Peyer's patch (tissue), 4 donors: ENCODE measurements at regions not wholly inside any gene's neighbourhood (a gene's known extent, or its start where the extent isn't known, plus 50 kb on each side); places are given as distances from the start of the nearest gene placed in this dataset.

Experiments used
- DNase-seq, 3 donors: peaks; one replicate each; pipeline ENCODE4 v3.0.0-alpha.2; 2017 to 2019
- H3K27ac ChIP-seq, 4 donors: fragments of 200-600 bp; sonication (generic); one replicate each; pipeline ENCODE4 v1.5.1; 2016 to 2019
- H3K27me3 ChIP-seq, 2 donors: fragments of 200-600 bp; sonication (generic); one replicate each; pipeline ENCODE4 v1.5.1; 2019
- H3K36me3 ChIP-seq, 3 donors: fragments of 200-600 bp; sonication (generic); one replicate each; pipeline ENCODE4 v1.5.1; 2016 to 2019
- H3K4me1 ChIP-seq, 4 donors: fragments of 200-600 bp; sonication (generic); one replicate each; pipeline ENCODE4 v1.5.1; 2016 to 2019
- H3K4me3 ChIP-seq, 4 donors: fragments of 200-600 bp; sonication (generic); 1 replicate in 3 of 4; 2 replicates in 1 of 4; pipeline ENCODE4 v1.5.1; 2016 to 2019; ENCODE audit warnings: mild to moderate bottlenecking in 1 of 4
- H3K9me3 ChIP-seq, 4 donors: fragments of 200-600 bp; sonication (generic); one replicate each; pipeline ENCODE4 v1.5.1; 2016 to 2019; ENCODE audit warnings: mild to moderate bottlenecking in 1 of 4
- CTCF ChIP-seq, 6 experiments: fragments of 450-650 bp in 4 of 6; fragments of 200-600 bp in 2 of 6; sonication (generic) in 1 of 6; IDR thresholded peaks; one replicate each; pipeline ENCODE4 v1.5.1; 2017 to 2019; ENCODE audit warnings: antibody characterized with exemption in 6 of 6, mild to moderate bottlenecking in 3 of 6, moderate library complexity in 1 of 6
- POLR2A ChIP-seq, 2 donors: fragments of 450-650 bp; IDR thresholded peaks; one replicate each; pipeline ENCODE4 v1.5.1; 2017; ENCODE audit warnings: antibody characterized with exemption in 2 of 2, mild to moderate bottlenecking in 2 of 2, moderate library complexity in 2 of 2

- H3K36me3 ChIP-seq = no peaks in the 10 kb centered on the region
- TF ChIP-seq CTCF (IDR thresholded peaks at IDR 0.05) = no peak
- TF ChIP-seq POLR2A (IDR thresholded peaks at IDR 0.05) = no peak
- DNase-seq = no peak
Measured at GRCh38 chr1:25006770-25007169, 76.7 kb upstream of the RUNX3 start.

GRCh38 chr1:25004355-25004754 lies 74.3 kb upstream of the RUNX3 start:
- Histone ChIP-seq H3K4me1 (no peaks in the 10 kb centered on the region), H3K4me3 (no peak overlapping the region), H3K27ac (no peak overlapping the region), H3K36me3 (no peaks in the 10 kb centered on the region), H3K9me3 (no peaks in the 10 kb centered on the region), H3K27me3 (no peaks in the 10 kb centered on the region)
- no peak for TF ChIP-seq CTCF (IDR thresholded peaks at IDR 0.05)
- TF ChIP-seq POLR2A (IDR thresholded peaks at IDR 0.05) = no peak
- DNase-seq = no peak

More at GRCh38 chr1:25006770-25007169, 76.7 kb upstream of the RUNX3 start:
- Histone ChIP-seq H3K4me3 (no peak overlapping the region), H3K27ac (no peak overlapping the region), H3K4me1 (no peaks in the 10 kb centered on the region), H3K9me3 (no peaks in the 10 kb centered on the region), H3K27me3 (no peaks in the 10 kb centered on the region)

GRCh38 chr1:25003457-25004190 lies 73.5 kb upstream of the RUNX3 start:
- no peak for TF ChIP-seq POLR2A (IDR thresholded peaks at IDR 0.05)
- no peak for TF ChIP-seq CTCF (IDR thresholded peaks at IDR 0.05)
- no peaks in the 10 kb centered on the region for H3K36me3 ChIP-seq
- H3K9me3 ChIP-seq = no peaks in the 10 kb centered on the region
- H3K27ac ChIP-seq = no peak overlapping the region
- no peaks in the 10 kb centered on the region for H3K27me3 ChIP-seq
- DNase-seq = no peak
- no peaks in the 10 kb centered on the region for H3K4me1 ChIP-seq
- no peak overlapping the region for H3K4me3 ChIP-seq

- TF ChIP-seq POLR2A (IDR thresholded peaks at IDR 0.05) (no peak), CTCF (IDR thresholded peaks at IDR 0.05) (no peak)
Measured at GRCh38 chr1:25003000-25003399, 72.9 kb upstream of the RUNX3 start.

GRCh38 chr1:25001125-25001915 lies 71.2 kb upstream of the RUNX3 start:
- no peak for TF ChIP-seq POLR2A (IDR thresholded peaks at IDR 0.05)
- no peak for TF ChIP-seq CTCF (IDR thresholded peaks at IDR 0.05)
- Histone ChIP-seq H3K4me1 (no peaks in the 10 kb centered on the region), H3K9me3 (no peaks in the 10 kb centered on the region), H3K36me3 (no peaks in the 10 kb centered on the region), H3K4me3 (no peak overlapping the region), H3K27ac (no peak overlapping the region), H3K27me3 (no peaks in the 10 kb centered on the region)
- DNase-seq = no peak

More at GRCh38 chr1:25003000-25003399, 72.9 kb upstream of the RUNX3 start:
- Histone ChIP-seq H3K27me3 (no peaks in the 10 kb centered on the region), H3K4me3 (no peak overlapping the region), H3K9me3 (no peaks in the 10 kb centered on the region), H3K36me3 (no peaks in the 10 kb centered on the region), H3K4me1 (no peaks in the 10 kb centered on the region), H3K27ac (no peak overlapping the region)
- DNase-seq = no peak
